ENCODE measurements at regions not wholly inside any gene's neighbourhood (a gene's known extent, or its start where the extent isn't known, plus 50 kb on each side); places are given as distances from the start of the nearest gene placed in this dataset.

- TF ChIP-seq, protein P1, sequence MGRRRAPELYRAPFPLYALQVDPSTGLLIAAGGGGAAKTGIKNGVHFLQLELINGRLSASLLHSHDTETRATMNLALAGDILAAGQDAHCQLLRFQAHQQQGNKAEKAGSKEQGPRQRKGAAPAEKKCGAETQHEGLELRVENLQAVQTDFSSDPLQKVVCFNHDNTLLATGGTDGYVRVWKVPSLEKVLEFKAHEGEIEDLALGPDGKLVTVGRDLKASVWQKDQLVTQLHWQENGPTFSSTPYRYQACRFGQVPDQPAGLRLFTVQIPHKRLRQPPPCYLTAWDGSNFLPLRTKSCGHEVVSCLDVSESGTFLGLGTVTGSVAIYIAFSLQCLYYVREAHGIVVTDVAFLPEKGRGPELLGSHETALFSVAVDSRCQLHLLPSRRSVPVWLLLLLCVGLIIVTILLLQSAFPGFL (CRISPR knock-in tag; IDR thresholded peaks at IDR 0.05), result no peak
Observed at GRCh38 chr16:79505344-79505743, 95.2 kb downstream of the MAF start (continued).

DNA sequence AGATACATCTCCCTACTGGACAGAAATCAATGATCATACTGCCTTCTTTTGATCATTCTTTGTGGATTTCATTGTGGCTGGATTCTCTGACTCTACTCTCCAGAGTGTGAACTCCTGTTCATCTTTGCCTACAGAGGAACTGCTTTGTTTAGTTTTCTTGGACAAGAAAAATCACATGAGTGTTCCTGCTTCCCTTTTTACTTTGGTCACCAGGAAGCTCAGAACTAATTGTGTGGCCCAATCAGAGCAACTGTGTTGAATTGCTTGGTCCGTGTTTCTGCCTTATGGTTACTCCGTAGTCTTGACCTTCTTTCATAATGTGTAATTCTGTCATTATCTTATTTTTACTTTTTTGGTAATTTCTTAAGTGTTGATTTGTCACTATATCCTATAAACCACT, 97.0 kb downstream of the MAF start:
- no peaks in the 10 kb centered on the region for H3K9me1 ChIP-seq (ENCODE audit: control insufficient read depth, insufficient read depth, low read length)
- H3K9me3 ChIP-seq (replicated peaks; ENCODE audit: control insufficient read depth, insufficient read depth, low read depth, low read length), result no peaks in the 10 kb centered on the region
- no TSS peak for BruUV-seq (replicated peaks)
- H3K79me2 ChIP-seq (ENCODE audit: control insufficient read depth, insufficient read depth, low read length), result no peaks in the 10 kb centered on the region
- CTCF ChIA-PET (ENCODE audit: low intra/inter-chr PET ratio), result no interaction called here
- POLR2A ChIA-PET, result no interaction called here
- ATAC-seq, result no peak
- H3K36me3 ChIP-seq (ENCODE audit: control insufficient read depth, insufficient read depth, low read length), result no peaks in the 10 kb centered on the region
- FAIRE-seq, result no peak
- peaks cover 2 to 22% of the 10 kb centered on the region in 2 experiments; a peak in 2 of 5 replicates for H3K27me3 ChIP-seq (ENCODE audit: control insufficient read depth in 2 of 2, insufficient read depth in 2 of 2, low read length in 2 of 2)
- no peak overlapping the region for H3K4me2 ChIP-seq (ENCODE audit: insufficient read depth, low read length)
- H4K20me1 ChIP-seq (replicated peaks; ENCODE audit: control insufficient read depth, insufficient read depth, low read length), result no peaks in the 10 kb centered on the region
- WGBS (ENCODE audit: insufficient coverage, low coverage, missing lambda C conversion rate), result 0% methylated on average over 2 of the region's 2 CpGs
- no peak overlapping the region for H3K27ac ChIP-seq (ENCODE audit: extremely low read depth, low read depth, low read length)
- H3K4me3 ChIP-seq, result no peak overlapping the region
- no peak overlapping the region for H2AFZ ChIP-seq (ENCODE audit: low read depth, low read length)
- no peaks in the 10 kb centered on the region for H3K4me1 ChIP-seq (replicated peaks in 1 of 2; ENCODE audit: control insufficient read depth in 2 of 2, insufficient read depth in 2 of 2, low read length in 2 of 2)
- in situ Hi-C loops (cut with MboI), result no loop called here
- DNase-seq (ENCODE audit: extremely low read depth in 1 of 4, low spot score in 3 of 4), result no peak
- intact Hi-C loops (cut with micrococcal nuclease), result no loop called here
- H3K9ac ChIP-seq (ENCODE audit: insufficient read depth in 1 of 2, low read depth in 2 of 2, low read length in 2 of 2), result no peak overlapping the region
- TF ChIP-seq MLLT1 (IDR thresholded peaks at IDR 0.05), result no peak
- TF ChIP-seq, protein P2, sequence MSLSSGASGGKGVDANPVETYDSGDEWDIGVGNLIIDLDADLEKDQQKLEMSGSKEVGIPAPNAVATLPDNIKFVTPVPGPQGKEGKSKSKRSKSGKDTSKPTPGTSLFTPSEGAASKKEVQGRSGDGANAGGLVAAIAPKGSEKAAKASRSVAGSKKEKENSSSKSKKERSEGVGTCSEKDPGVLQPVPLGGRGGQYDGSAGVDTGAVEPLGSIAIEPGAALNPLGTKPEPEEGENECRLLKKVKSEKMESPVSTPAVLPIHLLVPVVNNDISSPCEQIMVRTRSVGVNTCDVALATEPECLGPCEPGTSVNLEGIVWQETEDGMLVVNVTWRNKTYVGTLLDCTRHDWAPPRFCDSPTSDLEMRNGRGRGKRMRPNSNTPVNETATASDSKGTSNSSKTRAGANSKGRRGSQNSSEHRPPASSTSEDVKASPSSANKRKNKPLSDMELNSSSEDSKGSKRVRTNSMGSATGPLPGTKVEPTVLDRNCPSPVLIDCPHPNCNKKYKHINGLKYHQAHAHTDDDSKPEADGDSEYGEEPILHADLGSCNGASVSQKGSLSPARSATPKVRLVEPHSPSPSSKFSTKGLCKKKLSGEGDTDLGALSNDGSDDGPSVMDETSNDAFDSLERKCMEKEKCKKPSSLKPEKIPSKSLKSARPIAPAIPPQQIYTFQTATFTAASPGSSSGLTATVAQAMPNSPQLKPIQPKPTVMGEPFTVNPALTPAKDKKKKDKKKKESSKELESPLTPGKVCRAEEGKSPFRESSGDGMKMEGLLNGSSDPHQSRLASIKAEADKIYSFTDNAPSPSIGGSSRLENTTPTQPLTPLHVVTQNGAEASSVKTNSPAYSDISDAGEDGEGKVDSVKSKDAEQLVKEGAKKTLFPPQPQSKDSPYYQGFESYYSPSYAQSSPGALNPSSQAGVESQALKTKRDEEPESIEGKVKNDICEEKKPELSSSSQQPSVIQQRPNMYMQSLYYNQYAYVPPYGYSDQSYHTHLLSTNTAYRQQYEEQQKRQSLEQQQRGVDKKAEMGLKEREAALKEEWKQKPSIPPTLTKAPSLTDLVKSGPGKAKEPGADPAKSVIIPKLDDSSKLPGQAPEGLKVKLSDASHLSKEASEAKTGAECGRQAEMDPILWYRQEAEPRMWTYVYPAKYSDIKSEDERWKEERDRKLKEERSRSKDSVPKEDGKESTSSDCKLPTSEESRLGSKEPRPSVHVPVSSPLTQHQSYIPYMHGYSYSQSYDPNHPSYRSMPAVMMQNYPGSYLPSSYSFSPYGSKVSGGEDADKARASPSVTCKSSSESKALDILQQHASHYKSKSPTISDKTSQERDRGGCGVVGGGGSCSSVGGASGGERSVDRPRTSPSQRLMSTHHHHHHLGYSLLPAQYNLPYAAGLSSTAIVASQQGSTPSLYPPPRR (CRISPR knock-in tag; IDR thresholded peaks at IDR 0.05; ENCODE audit: borderline replicate concordance), result no peak
- no peak for TF ChIP-seq MAZ (CRISPR knock-in tag; conservative IDR thresholded peaks at IDR 0.05 in 1 of 2, IDR thresholded peaks at IDR 0.05 in 1 of 2)
- TF ChIP-seq GATA2 (CRISPR knock-in tag; IDR thresholded peaks at IDR 0.05), result no peak
- no peak for TF ChIP-seq ZNF253 (CRISPR knock-in tag; conservative IDR thresholded peaks at IDR 0.05)
- TF ChIP-seq TEAD2 (tag; IDR thresholded peaks at IDR 0.05), result no peak
- TF ChIP-seq ZNF324 (CRISPR knock-in tag; IDR thresholded peaks at IDR 0.05), result no peak
- no peak for TF ChIP-seq MCM7 (IDR thresholded peaks at IDR 0.05)
- TF ChIP-seq KLF6 (CRISPR knock-in tag; IDR thresholded peaks at IDR 0.05; ENCODE audit: borderline replicate concordance), result no peak
- TF ChIP-seq MLX (CRISPR knock-in tag; conservative IDR thresholded peaks at IDR 0.05), result no peak
- no peak for TF ChIP-seq ZNF316 (IDR thresholded peaks at IDR 0.05)
- TF ChIP-seq RBFOX2 (IDR thresholded peaks at IDR 0.05; ENCODE audit: low read depth, low read length), result no peak
- no peak for TF ChIP-seq ZEB2 (IDR thresholded peaks at IDR 0.05)
- no peak for TF ChIP-seq ZC3H11A (IDR thresholded peaks at IDR 0.05; ENCODE audit: low read depth, low read length)
